WTC11 (cell line): ENCODE measurements at regions not wholly inside any gene's neighbourhood (a gene's known extent, or its start where the extent isn't known, plus 50 kb on each side); places are given as distances from the start of the nearest gene placed in this dataset.

Experiments
- ATF1 ChIP-seq: sonication (generic); formaldehyde crosslinking; IDR thresholded peaks from 2 replicates; pipeline ENCODE4 v1.8.1; 2023; ENCODE audit warnings: mild to moderate bottlenecking, moderate library complexity, missing genetic modification reagents
- ATF3 ChIP-seq: sonication (generic); formaldehyde crosslinking; conservative IDR thresholded peaks from 2 replicates; pipeline ENCODE4 v1.8.1; 2022; ENCODE audit warnings: mild to moderate bottlenecking, missing genetic modification reagents
- ATF6 ChIP-seq: sonication (generic); formaldehyde crosslinking; IDR thresholded peaks from 2 replicates; pipeline ENCODE4 v1.8.1; 2023; ENCODE audit warnings: mild to moderate bottlenecking, missing genetic modification reagents
- CTCF ChIP-seq: fragments of 200-600 bp; IDR thresholded peaks from 2 replicates; pipeline ENCODE4 v1.8.0; 2022; ENCODE audit warnings: antibody characterized with exemption
- FOXJ3 ChIP-seq: sonication (generic); formaldehyde crosslinking; IDR thresholded peaks from 2 replicates; pipeline ENCODE4 v1.9.0; 2021; ENCODE audit warnings: missing genetic modification reagents, mild to moderate bottlenecking, borderline replicate concordance
- IRF1 ChIP-seq: sonication (generic); formaldehyde crosslinking; IDR thresholded peaks from 2 replicates; pipeline ENCODE4 v1.8.0; 2023; ENCODE audit warnings: missing genetic modification reagents
- NR3C1 ChIP-seq: sonication (generic); formaldehyde crosslinking; conservative IDR thresholded peaks from 2 replicates; pipeline ENCODE4 v1.8.1; 2023; ENCODE audit warnings: low read depth, mild to moderate bottlenecking, missing genetic modification reagents
- OVOL2 ChIP-seq: fragments of 250-450 bp; sonication (Bioruptor Pico); IDR thresholded peaks from 2 replicates; pipeline ENCODE4 v1.9.0; 2021; ENCODE audit warnings: mild to moderate bottlenecking, borderline replicate concordance
- PRDM15 ChIP-seq: sonication (generic); formaldehyde crosslinking; IDR thresholded peaks from 2 replicates; pipeline ENCODE4 v1.8.0; 2022; ENCODE audit warnings: missing genetic modification reagents
- SP1 ChIP-seq: sonication (generic); formaldehyde crosslinking; conservative IDR thresholded peaks from 2 replicates; pipeline ENCODE4 v1.8.1; 2022; ENCODE audit warnings: missing genetic modification reagents
- USF2 ChIP-seq: sonication (generic); formaldehyde crosslinking; IDR thresholded peaks from 2 replicates; pipeline ENCODE4 v1.8.1; 2023; ENCODE audit warnings: mild to moderate bottlenecking, missing genetic modification reagents, moderate library complexity
- ZBTB43 ChIP-seq: sonication (generic); formaldehyde crosslinking; IDR thresholded peaks from 2 replicates; pipeline ENCODE4 v1.8.1; 2023; ENCODE audit warnings: mild to moderate bottlenecking, missing genetic modification reagents

- TF ChIP-seq CTCF (no peak), ZBTB43 (CRISPR knock-in tag) (no peak), PRDM15 (CRISPR knock-in tag) (no peak), OVOL2 (CRISPR knock-in tag) (no peak), ATF1 (CRISPR knock-in tag) (no peak), ATF3 (CRISPR knock-in tag) (no peak), FOXJ3 (CRISPR knock-in tag) (no peak), ATF6 (CRISPR knock-in tag) (no peak), IRF1 (no peak), NR3C1 (CRISPR knock-in tag) (no peak), SP1 (CRISPR knock-in tag) (no peak), USF2 (CRISPR knock-in tag) (no peak)
These were observed 138.4 kb upstream of the CIBAR2 start for GRCh38 chr16:85250609-85251223.
